NCI-H510A treated with DMSO at 0.1 percent for 48 hours (cell line): ENCODE measurements at regions not wholly inside any gene's neighbourhood (a gene's known extent, or its start where the extent isn't known, plus 50 kb on each side); places are given as distances from the start of the nearest gene placed in this dataset.
"Not testable (repeated sequence)": the region's sequence is repeated elsewhere in the genome, so short reads cannot be mapped to it uniquely, and the experiment has no call there.

Experiments used
- DNase-seq: peaks from one replicate; lab custom pipeline; 2025; lab: John Stamatoyannopoulos, UW

DNA sequence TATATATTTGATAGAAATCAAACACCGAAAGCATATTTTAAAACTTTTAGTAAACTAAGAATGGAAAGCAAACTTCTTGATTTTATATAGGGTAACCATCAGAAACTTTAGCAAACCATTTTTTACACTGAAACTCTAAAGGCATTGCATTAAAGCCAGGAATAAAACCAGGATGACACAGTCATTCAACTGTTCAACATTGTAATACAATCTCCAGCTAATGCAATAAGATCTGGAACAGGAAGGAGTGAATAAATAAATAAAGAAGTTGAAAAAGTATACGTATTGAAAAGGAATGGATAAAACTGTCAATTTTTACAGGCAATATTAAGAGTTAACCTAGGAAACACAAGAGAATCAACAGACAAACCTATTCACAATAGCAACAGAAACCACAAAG is 181.9 kb upstream of the TTC14 start:
- no peak for DNase-seq

DNA sequence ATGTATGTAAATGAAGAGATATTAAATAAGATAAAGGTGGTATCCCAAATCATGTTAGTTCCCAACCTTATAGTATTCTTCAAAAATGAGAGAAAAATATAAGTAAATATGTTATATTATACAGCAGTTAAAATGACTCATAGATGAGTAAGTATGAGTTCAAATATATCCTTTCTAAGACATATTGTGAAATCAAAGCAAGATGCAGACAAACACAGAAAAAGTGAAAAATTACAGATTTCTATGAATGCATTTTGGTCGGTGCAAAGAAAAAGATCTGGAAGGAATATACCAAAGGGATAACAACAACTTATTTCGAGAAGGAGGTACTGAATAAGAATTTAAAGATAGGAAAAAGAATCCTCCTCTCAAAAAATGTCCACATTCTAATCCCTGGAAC is 181.2 kb upstream of the TTC14 start:
- DNase-seq = no peak

DNA sequence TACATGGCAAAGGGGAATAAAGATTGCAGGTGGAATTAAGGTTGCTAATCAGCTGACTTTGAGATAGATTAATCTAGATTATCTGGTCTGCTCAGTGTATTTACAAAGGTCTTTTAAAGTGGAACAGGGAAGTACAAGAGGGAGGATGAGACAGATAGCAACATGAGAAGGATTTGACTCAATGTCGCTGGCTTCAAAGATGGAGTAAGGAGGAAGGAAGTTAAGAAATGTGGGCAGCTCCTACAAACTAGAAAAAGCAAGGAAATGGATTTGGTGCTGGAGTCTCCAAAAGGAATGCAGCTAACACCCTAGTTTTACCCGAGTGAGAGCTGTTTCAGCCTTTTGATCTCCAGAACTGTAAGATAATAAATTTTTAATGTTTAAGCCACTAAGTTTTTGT is 180.7 kb upstream of the TTC14 start:
- DNase-seq = no peak

DNA sequence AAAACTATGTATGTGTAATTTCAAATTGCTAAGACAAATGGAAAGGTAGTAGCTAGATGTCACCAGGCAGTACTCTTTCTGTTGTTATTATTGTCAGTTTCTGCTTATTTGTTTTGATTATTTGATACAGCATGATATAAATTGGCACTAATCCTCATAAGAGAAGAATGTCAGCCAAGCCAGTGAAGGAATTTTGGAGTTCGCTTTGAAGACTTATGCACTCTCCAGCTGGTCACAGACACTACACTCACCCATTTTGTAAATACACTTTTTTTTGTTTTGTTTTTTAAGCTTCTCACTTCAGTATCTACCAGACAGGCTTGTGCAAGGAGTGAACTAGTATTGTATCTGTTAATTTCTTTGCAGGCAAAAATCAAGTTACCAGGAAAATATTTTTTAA is 180.2 kb upstream of the TTC14 start:
- no peak for DNase-seq

DNA sequence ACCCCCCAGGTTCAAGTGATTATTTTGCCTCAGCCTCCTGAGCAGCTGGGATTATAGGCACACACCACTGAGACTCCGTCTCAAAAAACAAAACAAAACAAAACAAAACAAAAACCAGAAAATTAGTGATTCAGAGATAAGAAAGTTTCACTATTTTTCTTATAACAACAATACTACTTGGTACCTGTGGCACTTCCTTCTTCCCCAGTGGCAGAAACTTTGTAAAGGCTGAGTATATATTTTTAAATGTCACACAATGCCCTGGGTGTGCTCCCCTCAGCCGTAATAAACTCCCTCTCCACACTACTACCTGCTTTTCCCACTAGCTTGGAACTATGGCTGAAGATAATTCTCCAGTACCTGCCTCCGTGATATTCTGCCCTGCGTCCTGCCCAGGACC is 177.7 kb upstream of the TTC14 start:
- not testable (repeated sequence) for DNase-seq

DNA sequence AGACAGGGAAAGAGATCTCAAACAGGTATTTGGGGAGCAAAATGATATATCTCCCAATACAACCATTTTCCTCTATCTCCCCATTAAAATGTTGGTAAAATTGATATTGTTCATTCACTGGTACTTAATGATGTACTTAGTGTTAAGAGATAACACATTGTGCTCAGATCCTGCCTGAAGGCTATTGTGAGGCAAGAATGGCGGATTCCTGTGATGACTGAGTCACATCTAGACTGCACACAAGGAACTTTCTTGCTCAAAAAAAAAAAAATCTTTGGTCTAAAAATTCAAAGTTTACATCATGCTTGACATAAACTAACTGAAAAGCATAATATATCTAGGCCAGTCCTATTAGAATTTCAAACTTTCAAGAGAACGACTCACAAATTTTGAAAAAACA is 171.1 kb upstream of the TTC14 start:
- no peak for DNase-seq

DNA sequence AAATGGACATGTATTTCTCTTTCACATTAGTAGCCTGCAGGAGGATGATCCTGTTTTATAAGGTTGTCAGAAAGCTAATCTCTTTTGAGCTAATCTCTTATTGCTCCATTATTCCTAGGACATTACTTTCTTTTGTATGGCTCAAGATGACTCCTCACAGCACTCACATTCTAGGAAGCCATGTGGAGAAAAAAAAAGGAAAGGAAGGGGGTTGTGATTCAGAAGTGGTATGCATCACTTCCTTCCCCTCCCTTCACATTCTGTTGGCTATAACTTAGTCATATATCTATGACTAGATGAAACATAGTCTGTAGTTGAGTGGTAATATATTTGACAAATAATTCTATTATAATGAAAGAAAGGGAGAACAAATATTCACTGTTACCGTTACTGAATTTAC is 168.8 kb upstream of the TTC14 start:
- no peak for DNase-seq

DNA sequence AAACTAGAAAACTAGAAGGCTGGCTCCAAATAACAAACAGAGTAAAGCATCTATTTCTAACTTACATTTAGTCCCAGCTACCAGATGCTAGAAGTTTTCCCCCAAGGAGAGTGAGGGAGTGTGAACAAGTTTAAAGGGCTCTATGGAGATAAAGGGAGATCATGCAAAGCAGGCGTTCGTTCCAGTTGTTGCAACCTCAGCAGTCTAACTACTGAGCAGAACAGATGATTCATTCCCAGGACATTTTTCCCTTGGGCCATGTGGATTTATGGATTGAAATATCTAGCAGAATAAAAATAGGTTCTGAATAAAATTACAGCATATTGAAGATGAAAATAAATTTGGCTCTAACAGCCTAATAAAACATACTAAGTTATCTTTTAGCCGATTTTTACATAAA is 154.8 kb upstream of the TTC14 start:
- no peak for DNase-seq

DNA sequence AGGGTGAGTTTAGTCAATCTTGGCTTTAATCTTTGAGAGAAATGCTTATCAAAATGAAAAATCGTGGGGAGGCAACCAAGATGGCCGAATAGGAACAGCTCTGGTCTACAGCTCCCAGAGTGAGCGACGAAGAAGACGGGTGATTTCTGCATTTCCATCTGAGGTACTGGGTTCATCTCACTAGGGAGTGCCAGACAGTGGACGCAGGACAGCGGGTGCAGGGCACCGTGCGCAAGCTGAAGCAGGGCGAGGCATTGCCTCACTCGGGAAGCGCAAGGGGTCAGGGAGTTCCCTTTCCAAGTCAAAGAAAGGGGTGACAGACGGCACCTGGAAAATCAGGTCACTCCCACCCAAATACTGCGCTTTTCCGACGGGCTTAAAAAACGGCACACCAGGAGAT is 153.6 kb upstream of the TTC14 start:
- not testable (repeated sequence) for DNase-seq

DNA sequence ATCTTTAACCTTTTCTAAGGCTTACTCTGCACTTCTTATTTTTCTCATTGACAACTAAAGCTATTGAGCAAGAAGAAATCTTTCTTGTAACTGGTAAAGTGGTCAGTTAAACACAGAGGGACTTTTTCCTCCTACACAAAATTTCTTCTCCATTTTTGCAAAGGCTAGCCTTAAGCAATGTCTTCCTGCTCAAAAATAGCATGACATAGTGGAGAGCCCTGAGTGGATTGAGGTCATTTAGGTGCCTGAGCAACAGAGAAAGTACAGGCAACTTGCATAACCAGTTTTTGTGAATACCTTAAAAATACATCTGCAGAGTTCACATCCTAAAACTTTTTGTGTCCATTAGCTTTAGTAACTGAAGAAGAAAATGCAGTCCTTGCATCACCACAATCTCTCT is 144.7 kb upstream of the TTC14 start:
- DNase-seq = no peak

DNA sequence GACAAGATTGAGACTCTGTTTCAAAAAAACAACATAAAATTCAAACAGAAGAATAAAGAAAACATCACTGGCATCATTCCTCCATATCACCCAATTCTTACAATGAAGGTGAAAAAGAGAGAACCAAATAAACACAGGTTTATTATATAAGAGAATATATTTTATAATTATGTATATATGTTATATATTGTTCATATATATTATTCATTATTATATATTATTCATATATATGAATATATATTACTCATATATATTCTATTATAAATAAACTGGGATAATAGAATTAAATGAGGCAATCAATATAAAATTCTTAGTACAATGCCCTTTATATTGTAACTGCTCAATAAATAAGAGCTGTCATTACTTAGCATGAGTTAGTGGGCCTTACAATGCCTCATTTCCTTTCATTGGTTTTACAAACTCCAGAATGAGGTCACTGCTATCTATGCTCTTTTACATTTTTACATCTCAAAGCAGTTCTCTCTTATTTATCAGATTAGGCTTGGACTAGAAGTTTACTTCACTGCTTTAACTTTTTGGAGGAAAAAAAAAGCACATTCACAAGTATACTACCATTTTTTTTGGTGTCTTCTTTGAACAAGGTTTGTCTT is 135.5 kb upstream of the TTC14 start:
- DNase-seq = no peak

DNA sequence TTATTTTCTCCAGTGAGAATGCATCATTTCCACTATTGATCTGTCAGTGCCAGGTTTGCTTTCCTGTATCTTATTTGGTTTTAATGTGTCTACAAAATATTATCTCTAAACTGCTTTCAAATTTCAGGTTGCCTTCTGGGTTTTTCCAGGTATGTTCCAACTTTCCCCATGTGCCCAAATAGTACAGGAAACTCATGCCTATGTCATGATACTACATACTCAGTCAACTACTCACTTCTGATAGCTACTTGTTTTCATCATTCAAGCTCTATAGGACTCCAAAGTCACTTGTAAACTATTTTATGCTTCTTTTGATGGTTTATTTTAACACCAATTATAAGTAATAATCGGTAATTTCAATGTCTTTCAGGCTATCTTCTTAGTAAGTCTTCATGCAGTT is 134.8 kb upstream of the TTC14 start:
- DNase-seq = no peak

DNA sequence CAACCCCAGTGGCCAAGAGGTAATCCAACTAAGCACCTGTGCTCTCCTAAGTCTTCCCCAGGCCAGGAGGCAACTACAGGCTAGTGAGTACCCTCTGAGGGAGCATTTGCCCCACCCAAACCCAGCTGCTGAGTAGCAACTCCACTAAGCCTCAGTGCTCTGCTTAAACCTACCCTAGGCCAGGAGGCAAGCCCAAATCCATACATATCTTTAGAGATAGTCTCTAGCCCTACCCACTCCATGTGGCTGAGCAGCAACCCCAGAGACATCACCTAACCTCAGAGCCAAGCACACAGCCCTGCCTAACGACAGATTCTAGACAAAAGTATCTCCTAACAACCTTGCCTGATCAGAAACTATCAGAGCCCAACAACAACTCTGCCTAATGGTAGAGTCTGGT is 132.8 kb upstream of the TTC14 start:
- DNase-seq = no peak

DNA sequence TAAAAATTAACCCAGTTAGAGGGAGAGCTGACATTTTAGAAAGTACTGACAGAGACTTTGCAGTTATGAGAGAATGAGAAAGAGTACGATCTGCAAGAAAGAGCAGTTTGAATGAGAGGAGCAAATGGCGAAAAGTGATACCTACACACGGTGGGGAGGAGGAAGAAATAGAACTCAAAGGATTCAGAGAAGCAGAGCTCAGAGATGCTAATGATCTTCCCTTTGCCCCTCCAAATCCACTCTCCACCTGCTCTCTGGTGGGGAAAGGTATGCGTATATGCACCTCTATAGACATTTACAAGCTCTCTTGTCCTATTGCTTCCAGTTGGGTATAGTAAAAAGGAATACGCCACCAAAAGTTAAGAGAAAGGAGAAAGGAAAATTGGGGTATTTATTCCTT is 123.3 kb upstream of the TTC14 start:
- DNase-seq = no peak

DNA sequence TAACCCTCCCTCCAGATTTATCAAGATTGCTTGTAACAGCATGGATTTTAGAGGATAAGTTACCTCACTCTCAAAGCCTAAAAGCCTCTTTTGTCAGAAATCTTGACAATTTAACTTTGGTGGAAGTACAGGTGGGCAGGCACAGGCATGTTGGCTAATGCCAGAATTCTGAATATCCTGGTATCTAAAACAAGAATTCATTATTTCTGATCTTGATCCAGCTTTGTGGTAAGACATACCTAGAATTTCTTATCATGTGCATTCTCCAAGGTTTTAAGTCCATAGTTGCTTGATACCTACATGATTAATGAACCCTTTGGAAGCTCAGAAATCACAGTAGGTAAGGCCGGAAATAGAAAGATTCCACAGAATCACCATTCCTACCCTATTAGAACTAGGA is 109.9 kb upstream of the TTC14 start:
- DNase-seq = no peak

DNA sequence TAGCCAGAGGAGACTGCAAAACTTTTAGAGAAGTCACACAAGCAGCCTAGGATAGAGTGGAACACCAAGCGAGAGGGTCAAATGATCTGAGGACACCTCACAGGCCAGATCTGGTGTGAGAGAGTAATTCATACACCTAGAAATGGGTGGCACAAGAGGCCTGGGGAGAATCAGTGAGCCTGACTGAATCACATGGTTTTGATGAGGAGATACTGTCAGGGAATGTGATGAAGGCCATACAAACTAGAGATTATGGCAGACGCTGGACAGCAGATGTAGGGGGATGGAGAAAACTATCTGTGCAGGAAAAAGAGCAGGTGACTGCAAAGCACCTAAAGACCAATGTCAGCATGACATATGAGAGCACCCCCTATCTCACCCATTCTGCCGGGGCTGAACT is 105.0 kb upstream of the TTC14 start:
- DNase-seq = no peak

DNA sequence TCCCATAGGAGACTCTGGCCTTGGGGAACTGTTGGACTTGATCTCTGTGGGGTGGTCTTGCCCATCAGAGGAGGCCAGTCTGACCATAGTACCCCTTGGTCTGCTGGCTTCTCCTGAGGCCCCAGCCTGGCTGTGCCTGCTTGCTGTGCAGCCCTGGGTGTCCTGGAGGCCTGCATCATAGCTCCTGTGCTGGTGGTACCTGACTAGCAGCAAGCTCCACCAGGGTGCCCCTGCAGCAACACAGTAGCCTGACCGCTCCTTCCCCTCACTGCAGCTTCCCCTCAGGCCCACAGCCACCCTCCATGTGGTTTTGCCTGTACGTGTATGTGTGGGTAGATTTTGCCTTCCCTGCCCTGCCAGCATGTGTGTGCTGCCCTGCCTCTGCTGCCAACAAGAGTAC is 85.6 kb upstream of the TTC14 start:
- no peak for DNase-seq

DNA sequence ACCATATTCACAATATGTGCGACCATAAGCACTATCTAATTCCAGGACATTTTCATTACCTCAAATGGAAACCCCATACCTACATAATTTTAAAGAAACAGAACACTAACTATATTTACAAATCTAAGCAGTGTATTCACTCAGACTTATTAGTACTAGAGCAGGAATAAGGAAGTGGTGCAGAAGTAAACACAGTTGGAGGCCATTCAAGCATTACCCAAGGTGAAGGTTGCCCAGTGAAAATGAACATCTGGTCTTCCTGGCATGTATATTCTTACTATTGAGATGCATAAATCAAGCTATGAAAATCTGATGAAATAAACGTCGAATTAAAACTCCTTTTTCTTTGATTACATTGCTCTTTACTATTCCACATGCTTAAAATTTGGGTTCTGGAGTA is 78.9 kb upstream of the TTC14 start:
- DNase-seq = no peak

DNA sequence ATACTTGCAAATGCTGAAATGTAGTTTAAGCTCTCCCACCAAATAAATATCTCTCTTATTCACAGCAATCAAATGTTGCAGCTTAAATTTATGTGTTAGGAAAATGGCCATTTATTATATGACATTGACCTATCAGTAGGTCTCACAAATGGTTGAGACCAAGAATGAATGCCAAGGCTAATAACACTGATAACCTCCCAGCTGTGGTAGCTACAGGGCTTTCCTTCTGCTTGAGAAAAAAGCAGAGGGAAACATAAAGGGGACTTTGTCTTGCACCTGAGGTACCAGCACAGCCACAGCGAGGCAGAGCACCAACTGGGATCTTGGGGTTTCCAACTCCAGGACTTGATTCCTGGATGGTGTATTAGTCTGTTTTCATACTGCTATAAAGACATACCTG is 73.1 kb upstream of the TTC14 start:
- DNase-seq = no peak

DNA sequence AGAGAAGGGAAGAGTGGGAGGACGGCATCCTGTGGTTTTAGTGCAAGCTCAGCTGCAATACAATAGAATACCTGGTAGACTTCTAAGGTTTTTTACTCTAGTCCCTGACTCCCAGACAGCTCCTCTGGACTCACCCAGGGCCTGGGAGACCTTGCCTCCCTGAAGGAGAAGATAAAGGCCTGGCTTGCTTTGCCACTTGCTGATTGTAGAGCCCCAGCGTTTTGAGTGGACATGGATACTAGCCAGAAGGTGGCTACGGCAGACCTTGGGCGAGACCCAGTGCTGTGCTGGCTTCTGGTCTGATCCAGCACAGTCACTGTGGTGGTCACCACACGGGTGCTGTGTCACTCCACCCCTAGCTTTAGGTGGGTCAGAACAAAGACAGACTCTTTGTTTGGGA is 72.2 kb upstream of the TTC14 start:
- DNase-seq = no peak

DNA sequence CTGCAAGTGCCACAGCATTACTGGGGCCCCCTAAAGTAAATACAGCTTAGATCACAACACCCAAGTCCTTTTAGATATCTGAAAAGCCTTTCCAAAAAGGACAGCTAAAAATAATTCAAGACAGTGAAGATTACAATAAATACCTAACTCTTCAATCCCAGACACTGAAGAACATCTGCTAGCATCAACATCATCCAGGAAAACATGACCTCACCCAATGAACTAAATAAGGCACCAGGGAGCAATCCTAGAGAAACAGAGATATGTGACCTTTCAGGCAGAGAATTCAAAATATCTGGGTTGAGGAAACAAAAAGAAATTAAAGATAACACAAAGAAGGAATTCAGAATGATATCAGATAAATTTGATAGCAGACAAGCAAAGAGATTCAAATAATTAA is 71.7 kb upstream of the TTC14 start:
- DNase-seq = no peak

DNA sequence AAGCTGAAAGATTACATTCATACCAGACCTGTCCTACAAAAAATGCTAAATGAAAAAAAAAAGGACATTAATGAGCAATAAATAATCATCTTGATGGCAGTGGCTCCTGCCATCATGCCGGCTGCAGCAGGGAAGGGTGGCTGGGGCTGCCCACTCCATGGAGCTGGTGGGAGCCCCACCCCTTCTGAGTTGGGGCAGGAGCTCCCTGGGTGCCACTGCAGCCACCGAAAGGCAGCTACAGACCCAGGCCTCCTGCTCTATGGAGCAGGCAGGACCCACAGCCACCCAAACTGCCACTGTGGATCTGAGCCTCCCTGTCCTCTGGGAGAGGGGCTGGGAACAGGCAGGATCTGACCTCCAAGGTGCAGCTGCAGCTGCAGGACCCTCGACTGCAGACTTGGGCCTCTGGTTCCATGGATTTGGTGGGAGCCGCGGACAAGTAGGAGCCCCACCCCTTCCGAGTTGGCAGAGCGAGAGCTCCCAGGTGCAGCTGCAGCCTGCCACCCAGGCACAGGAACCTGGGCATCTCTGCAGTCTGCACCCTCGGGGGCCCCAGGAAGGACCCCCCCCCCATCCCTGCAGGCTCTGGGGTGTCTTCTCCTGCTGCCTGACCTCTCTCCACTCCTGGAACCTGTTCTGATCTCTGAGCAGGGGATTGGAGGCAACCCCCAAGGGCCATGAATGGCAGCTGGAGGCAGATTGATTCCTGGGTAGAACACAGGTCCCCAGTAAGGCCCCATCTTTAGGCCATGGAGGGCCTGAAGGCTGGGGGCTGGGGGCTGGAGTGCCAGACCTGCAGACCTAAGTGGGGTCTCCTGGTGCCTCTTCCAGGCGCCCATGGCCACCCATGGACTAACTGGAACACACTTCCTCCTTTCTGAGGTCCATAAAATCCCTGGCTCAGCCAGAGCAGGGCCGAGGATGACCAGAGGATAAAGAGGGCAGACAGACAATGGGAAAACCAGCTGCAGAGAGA is 70.4 kb upstream of the TTC14 start:
- no peak for DNase-seq

DNA sequence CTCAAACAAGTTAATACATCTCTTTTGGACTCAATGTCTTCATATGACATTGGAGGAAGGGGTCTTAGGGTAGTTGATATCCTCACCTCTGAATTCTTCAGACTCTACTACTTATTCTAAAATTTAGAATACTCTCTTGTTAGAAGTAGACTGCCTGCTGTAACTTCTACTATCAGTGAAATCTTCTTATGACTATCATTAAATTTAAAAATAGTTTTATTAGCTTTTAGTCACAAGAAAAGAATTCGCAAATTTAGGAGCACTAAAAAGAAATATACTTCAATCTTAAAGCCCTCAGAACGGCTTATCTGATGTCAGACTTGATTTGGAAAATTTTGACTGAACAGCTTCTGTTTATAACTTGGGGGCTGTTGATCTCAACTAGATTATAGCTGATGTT is 67.1 kb upstream of the TTC14 start:
- no peak for DNase-seq

DNA sequence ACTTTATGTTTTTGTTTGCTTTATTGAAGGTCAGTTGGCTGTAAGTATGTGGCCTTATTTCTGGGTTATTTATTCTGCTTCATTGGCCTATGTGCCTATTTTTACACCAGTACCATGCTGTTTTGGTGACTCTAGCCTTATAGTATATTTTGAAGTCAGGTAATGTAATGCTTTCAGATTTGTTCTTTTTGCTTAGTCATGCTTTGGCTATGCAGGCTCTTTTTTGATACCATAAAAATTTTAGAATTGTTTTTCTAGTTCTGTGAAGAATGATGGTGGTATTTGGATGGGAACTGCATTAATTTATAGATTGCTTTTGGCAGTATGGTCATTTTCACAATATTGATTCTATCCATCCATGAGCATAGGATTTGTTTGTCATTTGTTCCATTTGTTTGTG is 63.5 kb upstream of the TTC14 start:
- no peak for DNase-seq
